K562 (cell line): ENCODE measurements at regions not wholly inside any gene's neighbourhood (a gene's known extent, or its start where the extent isn't known, plus 50 kb on each side); places are given as distances from the start of the nearest gene placed in this dataset.

Experiments
- ARID3A ChIP-seq: IDR thresholded peaks from 2 replicates; pipeline ENCODE4 v1.6.1; 2012; ENCODE audit warnings: low read depth, low read length, improper control_type of control experiment, borderline replicate concordance
- ASH1L ChIP-seq: fragments of 450-650 bp; IDR thresholded peaks from 2 replicates; pipeline ENCODE4 v1.6.1; 2018; ENCODE audit warnings: borderline replicate concordance, mild to moderate bottlenecking, low read depth; ENCODE audit not compliant: partially characterized antibody
- BDP1 ChIP-seq: IDR thresholded peaks from 3 replicates; pipeline ENCODE4 v1.6.1; 2011; ENCODE audit not compliant: insufficient read length, insufficient read depth
- BHLHE40 ChIP-seq: IDR thresholded peaks from 2 replicates; pipeline ENCODE4 v1.6.1; 2011; ENCODE audit warnings: low read length, improper control_type of control experiment
- BRCA1 ChIP-seq, 2 experiments: fragments of 450-650 bp in 1 of 2; sonication (generic) in 1 of 2; formaldehyde crosslinking in 1 of 2; IDR thresholded peaks; 2 replicates each; pipeline versions ENCODE4 v1.5.0 to v1.6.1; 2017 to 2020; ENCODE audit warnings: mild to moderate bottlenecking in 1 of 2, missing genetic modification reagents in 1 of 2
- ELF2 ChIP-seq: fragments of 250-450 bp; sonication (Bioruptor Pico); IDR thresholded peaks from 2 replicates; pipeline ENCODE4 v1.5.0; 2021; ENCODE audit warnings: mild to moderate bottlenecking
- GABPA ChIP-seq: fragments of 200-800 bp; sonication (Bioruptor generic); conservative IDR thresholded peaks from 2 replicates; pipeline ENCODE4 v1.6.1; 2016; ENCODE audit warnings: low read depth, missing genetic modification characterization, missing compliant biosample characterization
- GATA2 ChIP-seq: sonication (generic); formaldehyde crosslinking; IDR thresholded peaks from 2 replicates; pipeline ENCODE4 v1.4.0; 2020; ENCODE audit warnings: mild to moderate bottlenecking, missing genetic modification reagents
- HINFP ChIP-seq: fragments of 450-650 bp; conservative IDR thresholded peaks from 2 replicates; pipeline ENCODE4 v1.6.1; 2016; ENCODE audit warnings: missing genetic modification characterization, low read depth, mild to moderate bottlenecking, control low read depth, missing compliant biosample characterization
- KDM2B ChIP-seq: fragments of 250-450 bp; sonication (Bioruptor Pico); IDR thresholded peaks from 2 replicates; pipeline ENCODE4 v1.8.0; 2021; ENCODE audit warnings: mild to moderate bottlenecking, moderate library complexity
- LEF1 ChIP-seq: fragments of 450-650 bp; IDR thresholded peaks from 2 replicates; pipeline ENCODE4 v1.6.1; 2016; ENCODE audit warnings: mild to moderate bottlenecking
- MCM3 ChIP-seq: fragments of 450-650 bp; IDR thresholded peaks from 2 replicates; pipeline ENCODE4 v1.6.1; 2016
- MCM7 ChIP-seq, 2 experiments: fragments of 450-650 bp; IDR thresholded peaks; 2 replicates each; pipeline ENCODE4 v1.6.1; 2016 to 2018
- PRMT5 ChIP-seq: sonication (generic); formaldehyde crosslinking; IDR thresholded peaks from 2 replicates; pipeline ENCODE4 v1.5.0; 2020; ENCODE audit warnings: missing genetic modification reagents
- PTBP1 ChIP-seq: fragments of 200-400 bp; formaldehyde crosslinking; IDR thresholded peaks from 2 replicates; pipeline ENCODE4 v1.6.1; 2017; ENCODE audit warnings: low read depth, low read length
- PYGO2 ChIP-seq: fragments of 450-650 bp; IDR thresholded peaks from 2 replicates; pipeline ENCODE4 v1.6.1; 2016; ENCODE audit warnings: mild to moderate bottlenecking, missing genetic modification characterization, moderate library complexity, missing compliant biosample characterization
- RFX7 ChIP-seq: fragments of 250-450 bp; sonication (Bioruptor Pico); IDR thresholded peaks from 2 replicates; pipeline ENCODE4 v1.5.1; 2021; ENCODE audit warnings: mild to moderate bottlenecking
- SAFB ChIP-seq: fragments of 200-400 bp; formaldehyde crosslinking; IDR thresholded peaks from 2 replicates; pipeline ENCODE4 v1.6.1; 2017; ENCODE audit warnings: low read depth, low read length, borderline replicate concordance
- STAG1 ChIP-seq: sonication (generic); formaldehyde crosslinking; IDR thresholded peaks from 2 replicates; pipeline ENCODE4 v1.5.0; 2020; ENCODE audit warnings: missing genetic modification reagents, borderline replicate concordance
- ZBTB33 ChIP-seq: sonication (generic); formaldehyde crosslinking; IDR thresholded peaks from 2 replicates; pipeline ENCODE4 v1.8.1; 2023; ENCODE audit warnings: mild to moderate bottlenecking, missing genetic modification reagents
- ZFX ChIP-seq: sonication (generic); formaldehyde crosslinking; IDR thresholded peaks from 2 replicates; pipeline ENCODE4 v1.8.0; 2022; ENCODE audit warnings: mild to moderate bottlenecking, missing genetic modification reagents, moderate library complexity
- ZNF143 ChIP-seq: sonication (generic); formaldehyde crosslinking; IDR thresholded peaks from 2 replicates; pipeline ENCODE4 v1.9.0; 2022; ENCODE audit warnings: mild to moderate bottlenecking, missing genetic modification reagents
- ZNF175 ChIP-seq: fragments of 200-800 bp; sonication (Bioruptor generic); IDR thresholded peaks from 2 replicates; pipeline ENCODE4 v1.6.1; 2016; ENCODE audit warnings: low read depth, mild to moderate bottlenecking, missing genetic modification characterization, missing compliant biosample characterization
- ZNF253 ChIP-seq: fragments of 250-450 bp; sonication (Bioruptor Pico); conservative IDR thresholded peaks from 2 replicates; pipeline ENCODE4 v1.6.1; 2021; ENCODE audit warnings: mild to moderate bottlenecking
- ZNF740 ChIP-seq, 3 experiments: fragments of 200-800 bp in 1 of 3; sonication (Bioruptor generic) in 1 of 3; sonication (generic) in 1 of 3; formaldehyde crosslinking in 1 of 3; IDR thresholded peaks; 2 replicates each; pipeline versions ENCODE4 v1.6.1 to v1.8.0; 2016 to 2022; ENCODE audit warnings: mild to moderate bottlenecking in 2 of 3, missing compliant biosample characterization in 2 of 3, missing genetic modification characterization in 2 of 3, missing genetic modification reagents in 1 of 3

GRCh38 chr3:34056951-34057390 lies 258.5 kb downstream of the PDCD6IP start (continued):
- no peak for TF ChIP-seq BRCA1 (IDR thresholded peaks at IDR 0.05)
- no peak for TF ChIP-seq BRCA1 (CRISPR knock-in tag; IDR thresholded peaks at IDR 0.05)
- TF ChIP-seq BDP1: no peak
- no peak for TF ChIP-seq ZBTB33
- TF ChIP-seq ZFX: no peak
- no peak for TF ChIP-seq ELF2 (CRISPR knock-in tag)
- TF ChIP-seq KDM2B (CRISPR knock-in tag): no peak
- no peak for TF ChIP-seq GATA2
- no peak for TF ChIP-seq GABPA (tag)
- TF ChIP-seq PYGO2 (tag): no peak
- TF ChIP-seq ZNF175 (CRISPR knock-in tag): no peak
- TF ChIP-seq PTBP1: no peak
- TF ChIP-seq PRMT5: no peak
- no peak for TF ChIP-seq HINFP (tag)
- TF ChIP-seq ZNF740 (CRISPR knock-in tag; IDR thresholded peaks at IDR 0.05): no peak
- TF ChIP-seq ZNF740 (tag; IDR thresholded peaks at IDR 0.05): no peak
- no peak for TF ChIP-seq ZNF143 (CRISPR knock-in tag)
- TF ChIP-seq ASH1L: no peak
- TF ChIP-seq ZNF253 (CRISPR knock-in tag): no peak
- no peak for TF ChIP-seq BHLHE40
- TF ChIP-seq MCM3: no peak
- TF ChIP-seq RFX7 (CRISPR knock-in tag): no peak
- TF ChIP-seq LEF1: peak; percentile 28; the same call in 1 of the 2 replicates
- no peak for TF ChIP-seq MCM7 (IDR thresholded peaks at IDR 0.05)
- no peak for TF ChIP-seq SAFB
- no peak for TF ChIP-seq STAG1 (CRISPR knock-in tag)
- no peak for TF ChIP-seq ARID3A
